SK-N-SH treated with all-trans-retinoic acid at 6 μM for 48 hours (cell line): ENCODE measurements at regions not wholly inside any gene's neighbourhood (a gene's known extent, or its start where the extent isn't known, plus 50 kb on each side); places are given as distances from the start of the nearest gene placed in this dataset.

Source experiments
- CSRNP3 ChIP-seq: fragments of 250-450 bp; sonication (Bioruptor Pico); IDR thresholded peaks from 2 replicates; pipeline ENCODE4 v1.5.1; 2021; ENCODE audit warnings: mild to moderate bottlenecking, moderate library complexity
- GLIS3 ChIP-seq: fragments of 250-450 bp; sonication (Bioruptor Pico); IDR thresholded peaks from 2 replicates; pipeline ENCODE4 v1.5.0; 2020; ENCODE audit warnings: mild to moderate bottlenecking, moderate library complexity
- PPARA ChIP-seq: fragments of 250-450 bp; sonication (Bioruptor Pico); IDR thresholded peaks from 2 replicates; pipeline ENCODE4 v1.5.0; 2020; ENCODE audit warnings: mild to moderate bottlenecking, borderline replicate concordance
- ZC3H10 ChIP-seq: fragments of 250-450 bp; sonication (Bioruptor Pico); IDR thresholded peaks from 2 replicates; pipeline ENCODE4 v1.5.1; 2021; ENCODE audit warnings: mild to moderate bottlenecking, moderate library complexity
- ZNF70 ChIP-seq: fragments of 450-650 bp; formaldehyde crosslinking; IDR thresholded peaks from 2 replicates; pipeline ENCODE4 v1.5.0; 2020; ENCODE audit warnings: mild to moderate bottlenecking, moderate library complexity

GRCh38 chr2:35468245-35468644 is 887.3 kb upstream of the CRIM1 start:
- TF ChIP-seq CSRNP3 (CRISPR knock-in tag) (no peak), ZNF70 (CRISPR knock-in tag) (no peak), ZC3H10 (CRISPR knock-in tag) (no peak), GLIS3 (CRISPR knock-in tag) (no peak), PPARA (no peak)
